PC-3 (cell line): ENCODE measurements at regions not wholly inside any gene's neighbourhood (a gene's known extent, or its start where the extent isn't known, plus 50 kb on each side); places are given as distances from the start of the nearest gene placed in this dataset.

Source experiments
- EZH2phosphoT487 ChIP-seq: fragments of 300-600 bp; sonication (generic); IDR thresholded peaks from 2 replicates; pipeline ENCODE4 v1.6.1; 2018; ENCODE audit warnings: mild to moderate bottlenecking, antibody characterized with exemption, low read length, borderline replicate concordance
- TF ChIP-seq, protein P1 (sequence below): fragments of 300-600 bp; sonication (generic); conservative IDR thresholded peaks from 2 replicates; pipeline ENCODE4 v1.5.1; 2017; ENCODE audit warnings: antibody characterized with exemption, low read depth, mild to moderate bottlenecking, low read length

DNA sequence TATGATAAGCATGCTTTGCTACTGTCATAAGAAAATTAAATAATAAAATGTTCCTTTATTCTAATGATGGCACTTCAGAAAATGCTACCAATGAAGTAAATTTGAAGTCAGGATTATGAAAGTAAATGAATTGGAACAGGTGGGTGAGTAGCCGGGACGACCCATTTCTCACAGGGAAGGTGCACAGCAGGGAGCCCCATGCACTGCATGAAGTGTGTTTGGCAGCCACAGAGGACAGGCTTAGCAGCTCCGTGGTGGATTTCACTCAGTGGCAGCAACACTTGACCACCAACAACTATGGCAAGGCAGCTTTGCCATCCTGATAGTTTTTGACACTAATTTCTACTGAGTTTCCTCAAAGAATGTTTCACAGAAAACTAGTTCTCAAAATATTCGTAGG, 146.3 kb downstream of the ATL2 start:
- TF ChIP-seq, protein P1, sequence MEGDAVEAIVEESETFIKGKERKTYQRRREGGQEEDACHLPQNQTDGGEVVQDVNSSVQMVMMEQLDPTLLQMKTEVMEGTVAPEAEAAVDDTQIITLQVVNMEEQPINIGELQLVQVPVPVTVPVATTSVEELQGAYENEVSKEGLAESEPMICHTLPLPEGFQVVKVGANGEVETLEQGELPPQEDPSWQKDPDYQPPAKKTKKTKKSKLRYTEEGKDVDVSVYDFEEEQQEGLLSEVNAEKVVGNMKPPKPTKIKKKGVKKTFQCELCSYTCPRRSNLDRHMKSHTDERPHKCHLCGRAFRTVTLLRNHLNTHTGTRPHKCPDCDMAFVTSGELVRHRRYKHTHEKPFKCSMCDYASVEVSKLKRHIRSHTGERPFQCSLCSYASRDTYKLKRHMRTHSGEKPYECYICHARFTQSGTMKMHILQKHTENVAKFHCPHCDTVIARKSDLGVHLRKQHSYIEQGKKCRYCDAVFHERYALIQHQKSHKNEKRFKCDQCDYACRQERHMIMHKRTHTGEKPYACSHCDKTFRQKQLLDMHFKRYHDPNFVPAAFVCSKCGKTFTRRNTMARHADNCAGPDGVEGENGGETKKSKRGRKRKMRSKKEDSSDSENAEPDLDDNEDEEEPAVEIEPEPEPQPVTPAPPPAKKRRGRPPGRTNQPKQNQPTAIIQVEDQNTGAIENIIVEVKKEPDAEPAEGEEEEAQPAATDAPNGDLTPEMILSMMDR, result no peak
- no peak for TF ChIP-seq EZH2phosphoT487
